HEK293 (cell line): ENCODE measurements at regions not wholly inside any gene's neighbourhood (a gene's known extent, or its start where the extent isn't known, plus 50 kb on each side); places are given as distances from the start of the nearest gene placed in this dataset.

ENCODE experiments used
- CTCF ChIA-PET: fragments of 350-600 bp; formaldehyde crosslinking; extraction: SDS; loops from one replicate; lab custom pipeline; 2021; ENCODE audit warnings: antibody characterized with exemption; lab: Yijun Ruan, JAX
- POLR2A ChIA-PET: fragments of 300-600 bp; formaldehyde crosslinking; extraction: SDS; loops from one replicate; lab custom pipeline; 2020; ENCODE audit warnings: antibody characterized with exemption, inconsistent platforms; lab: Yijun Ruan, JAX
- H3K27ac ChIP-seq: fragments of 200-500 bp; sonication (Bioruptor generic); 2 replicates; pipeline ENCODE4 v1.5.1; 2014; ENCODE audit warnings: low read depth, low read length, control low read depth, inconsistent platforms; ENCODE audit errors: extremely low read depth
- H3K36me3 ChIP-seq, 2 experiments: fragments of 200-500 bp in 1 of 2; sonication (Bioruptor generic) in 1 of 2; 1 replicate in 1 of 2; 2 replicates in 1 of 2; pipeline ENCODE4 v1.5.1; 2014 to 2017; ENCODE audit warnings: inconsistent platforms in 2 of 2, low read length in 2 of 2; ENCODE audit not compliant: control insufficient read depth in 2 of 2, insufficient read depth in 1 of 2
- H3K4me1 ChIP-seq: fragments of 200-500 bp; sonication (Bioruptor generic); 2 replicates; pipeline ENCODE4 v1.5.1; 2014; ENCODE audit warnings: mild to moderate bottlenecking, low read length, inconsistent platforms; ENCODE audit not compliant: control insufficient read depth, insufficient read depth
- H3K4me3 ChIP-seq: 2 replicates; pipeline ENCODE4 v1.5.1; 2011; ENCODE audit warnings: low read depth, mild to moderate bottlenecking, control low read depth, low read length, moderate library complexity
- H3K9me3 ChIP-seq: fragments of 200-500 bp; sonication (Bioruptor generic); 2 replicates; pipeline ENCODE4 v1.5.1; 2014; ENCODE audit warnings: low read depth, low read length, inconsistent platforms; ENCODE audit not compliant: control insufficient read depth, insufficient read depth
- BCL11A ChIP-seq: fragments of 450-650 bp; formaldehyde crosslinking; IDR thresholded peaks from 2 replicates; pipeline ENCODE4 v1.5.1; 2016; ENCODE audit warnings: low read depth, missing biosample characterization, missing genetic modification characterization
- FEZF1 ChIP-seq: fragments of 450-650 bp; formaldehyde crosslinking; IDR thresholded peaks from 2 replicates; pipeline ENCODE4 v1.5.1; 2016; ENCODE audit warnings: missing biosample characterization, missing genetic modification characterization
- GLI4 ChIP-seq: fragments of 450-650 bp; formaldehyde crosslinking; IDR thresholded peaks from 2 replicates; pipeline ENCODE4 v1.5.1; 2016; ENCODE audit warnings: missing biosample characterization, missing genetic modification characterization
- KLF7 ChIP-seq: fragments of 450-650 bp; formaldehyde crosslinking; IDR thresholded peaks from 2 replicates; pipeline ENCODE4 v1.5.1; 2016; ENCODE audit warnings: missing biosample characterization, missing genetic modification characterization, borderline replicate concordance
- OSR2 ChIP-seq: fragments of 450-650 bp; formaldehyde crosslinking; IDR thresholded peaks from 2 replicates; pipeline ENCODE4 v1.5.1; 2016; ENCODE audit warnings: missing biosample characterization, missing genetic modification characterization
- ZBTB10 ChIP-seq: fragments of 450-650 bp; formaldehyde crosslinking; IDR thresholded peaks from 2 replicates; pipeline ENCODE4 v1.5.1; 2016; ENCODE audit warnings: missing biosample characterization, missing genetic modification characterization
- ZBTB17 ChIP-seq: fragments of 450-650 bp; formaldehyde crosslinking; IDR thresholded peaks from 2 replicates; pipeline ENCODE4 v1.5.1; 2016; ENCODE audit warnings: missing biosample characterization, missing genetic modification characterization
- ZBTB44 ChIP-seq: fragments of 450-650 bp; IDR thresholded peaks from 2 replicates; pipeline ENCODE4 v1.5.1; 2018; ENCODE audit warnings: missing biosample characterization, mild to moderate bottlenecking, missing genetic modification characterization
- ZFP37 ChIP-seq: fragments of 450-650 bp; formaldehyde crosslinking; IDR thresholded peaks from 2 replicates; pipeline ENCODE4 v1.5.1; 2016; ENCODE audit warnings: missing biosample characterization, missing genetic modification characterization
- ZNF169 ChIP-seq: fragments of 450-650 bp; formaldehyde crosslinking; IDR thresholded peaks from 2 replicates; pipeline ENCODE4 v1.5.1; 2016; ENCODE audit warnings: missing biosample characterization, missing genetic modification characterization
- ZNF174 ChIP-seq: fragments of 450-650 bp; formaldehyde crosslinking; IDR thresholded peaks from 2 replicates; pipeline ENCODE4 v1.5.0; 2017; ENCODE audit warnings: missing biosample characterization, mild to moderate bottlenecking, missing genetic modification characterization
- ZNF19 ChIP-seq: fragments of 450-650 bp; formaldehyde crosslinking; IDR thresholded peaks from 2 replicates; pipeline ENCODE4; 2016; ENCODE audit warnings: missing biosample characterization, missing genetic modification characterization, low read depth
- ZNF280D ChIP-seq: fragments of 450-650 bp; formaldehyde crosslinking; IDR thresholded peaks from 2 replicates; pipeline ENCODE4 v1.5.1; 2016; ENCODE audit warnings: missing biosample characterization, missing genetic modification characterization
- ZNF362 ChIP-seq: fragments of 450-650 bp; formaldehyde crosslinking; IDR thresholded peaks from 2 replicates; pipeline ENCODE4 v1.5.1; 2016; ENCODE audit warnings: missing biosample characterization, missing genetic modification characterization
- ZNF664 ChIP-seq: fragments of 450-650 bp; formaldehyde crosslinking; IDR thresholded peaks from 2 replicates; pipeline ENCODE4 v1.5.1; 2016; ENCODE audit warnings: missing biosample characterization, missing genetic modification characterization
- ZNF707 ChIP-seq: fragments of 450-650 bp; formaldehyde crosslinking; IDR thresholded peaks from 2 replicates; pipeline ENCODE4 v1.5.1; 2016; ENCODE audit warnings: missing biosample characterization, missing genetic modification characterization

- TF ChIP-seq ZNF707 (tag by site-specific recombination) (no peak), ZBTB44 (tag by site-specific recombination) (no peak), BCL11A (tag by site-specific recombination) (no peak), ZFP37 (tag by site-specific recombination) (no peak), FEZF1 (tag by site-specific recombination) (no peak), ZNF19 (tag by site-specific recombination) (no peak), ZNF362 (tag by site-specific recombination) (no peak), GLI4 (tag by site-specific recombination) (no peak), KLF7 (tag by site-specific recombination) (no peak), ZNF664 (tag by site-specific recombination) (no peak), ZNF280D (no peak)
- TF ChIP-seq, all 188 proteins: peak for 0
Observed at GRCh38 chr7:26046150-26046549, 105.8 kb upstream of the NFE2L3 start (continued).

GRCh38 chr7:26046878-26047277 is 105.1 kb upstream of the NFE2L3 start:
- CTCF ChIA-PET = no interaction called here
- POLR2A ChIA-PET = no interaction called here
- H3K36me3 ChIP-seq = no peaks in the 10 kb centered on the region

GRCh38 chr7:26048663-26049062 is 103.3 kb upstream of the NFE2L3 start:
- POLR2A ChIA-PET = no interaction called here
- H3K9me3 ChIP-seq = no peaks in the 10 kb centered on the region
- TF ChIP-seq ZNF169 = no peak
- TF ChIP-seq OSR2 (tag by site-specific recombination) = no peak
- TF ChIP-seq ZBTB17 (tag by site-specific recombination) = no peak
- TF ChIP-seq ZBTB10 (tag by site-specific recombination) = no peak
- no peak overlapping the region for H3K4me3 ChIP-seq
- H3K36me3 ChIP-seq = no peaks in the 10 kb centered on the region
- no peak overlapping the region for H3K27ac ChIP-seq
- CTCF ChIA-PET = interaction anchor here (0.6 kb wide), 2 partner anchors 14 to 109 kb away, joined by 3 to 4 read pairs; no protein-coding TSS in a partner anchor
- no peaks in the 10 kb centered on the region for H3K4me1 ChIP-seq

More at GRCh38 chr7:26046878-26047277, 105.1 kb upstream of the NFE2L3 start:
- no peaks in the 10 kb centered on the region for H3K4me1 ChIP-seq
- H3K27ac ChIP-seq = no peak overlapping the region
- no peak overlapping the region for H3K4me3 ChIP-seq
- H3K9me3 ChIP-seq = no peaks in the 10 kb centered on the region
- peak; percentile 90 for TF ChIP-seq ZNF664 (tag by site-specific recombination)
- no peak for TF ChIP-seq ZNF174
